ENCODE measurements at regions not wholly inside any gene's neighbourhood (a gene's known extent, or its start where the extent isn't known, plus 50 kb on each side); places are given as distances from the start of the nearest gene placed in this dataset.
"Not testable (repeated sequence)": the region's sequence is repeated elsewhere in the genome, so short reads cannot be mapped to it uniquely, and the experiment has no call there.

DNA sequence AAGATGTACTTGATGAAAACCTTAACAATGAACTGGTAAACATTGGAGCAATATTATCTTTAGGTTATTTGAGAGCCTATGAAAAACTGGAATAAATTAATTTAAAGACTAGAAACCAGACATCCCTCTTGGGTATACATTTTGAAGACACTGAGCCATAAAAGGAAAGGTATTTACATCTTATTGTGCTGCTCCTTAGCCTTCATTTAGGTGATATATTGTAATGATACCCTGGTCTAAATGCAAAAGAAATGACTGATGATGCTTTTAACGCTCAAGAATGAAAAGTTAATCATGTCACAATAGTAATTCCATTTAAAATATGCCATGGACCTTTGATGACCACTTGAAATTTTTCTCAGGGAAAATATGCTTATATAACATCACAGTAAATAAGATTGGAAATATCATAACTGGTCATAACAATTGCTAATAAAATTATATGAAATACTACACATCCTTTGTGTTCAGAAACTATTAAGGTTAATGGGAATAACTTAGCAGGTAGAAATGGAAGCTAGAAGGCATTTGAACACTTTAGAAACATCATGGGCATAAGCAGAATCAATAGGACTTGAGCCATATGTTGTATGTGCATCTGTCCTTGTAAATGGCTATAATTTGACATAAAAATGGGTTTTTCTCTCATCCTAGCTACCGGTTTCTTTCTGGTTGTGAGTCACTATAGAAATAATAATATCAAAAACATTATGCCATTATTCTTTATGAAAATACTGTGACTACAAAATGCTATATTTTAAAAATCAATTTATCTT is 979.7 kb downstream of the RAPGEF2 start:
- no peak for DNase-seq (ENCODE audit: low spot score)

DNA sequence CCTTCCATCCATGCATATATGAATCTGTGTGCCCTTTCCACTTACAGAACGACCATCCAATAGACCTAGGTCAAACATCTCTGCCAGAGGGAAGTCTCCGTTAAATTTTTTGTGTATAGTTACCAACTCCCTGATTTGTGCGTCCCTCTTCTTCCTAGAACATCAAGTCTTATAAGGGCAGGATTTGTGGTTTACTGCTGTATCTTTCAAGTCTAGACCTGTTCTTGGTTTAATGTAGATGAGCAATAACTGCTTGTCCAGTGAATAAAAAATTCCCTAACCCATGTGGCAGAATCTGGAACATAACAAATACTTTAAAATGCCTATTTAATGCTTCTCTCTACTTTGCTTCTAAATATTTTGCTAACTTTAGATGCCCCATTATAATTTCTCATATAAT is 988.8 kb downstream of the RAPGEF2 start:
- DNase-seq (ENCODE audit: low spot score): no peak

DNA sequence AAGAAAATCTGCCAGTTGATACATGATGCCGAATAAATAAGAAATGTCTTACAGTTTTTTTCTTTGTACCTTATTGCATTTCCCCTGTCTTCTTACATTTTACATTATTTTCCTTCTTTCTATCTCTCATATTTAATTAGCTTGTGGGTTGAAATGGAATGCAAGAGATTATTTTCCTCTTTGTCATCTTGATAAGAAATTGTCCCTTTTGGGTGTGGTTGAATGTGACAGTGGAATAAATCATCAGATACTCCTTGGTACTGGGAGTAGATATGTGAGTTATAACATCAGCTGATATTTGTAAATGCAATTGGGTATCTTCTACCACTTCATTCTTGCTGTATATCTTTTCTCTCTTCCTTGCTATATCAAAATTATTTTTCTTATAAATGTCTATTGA is 997.4 kb downstream of the RAPGEF2 start:
- DNase-seq (ENCODE audit: low spot score): no peak

DNA sequence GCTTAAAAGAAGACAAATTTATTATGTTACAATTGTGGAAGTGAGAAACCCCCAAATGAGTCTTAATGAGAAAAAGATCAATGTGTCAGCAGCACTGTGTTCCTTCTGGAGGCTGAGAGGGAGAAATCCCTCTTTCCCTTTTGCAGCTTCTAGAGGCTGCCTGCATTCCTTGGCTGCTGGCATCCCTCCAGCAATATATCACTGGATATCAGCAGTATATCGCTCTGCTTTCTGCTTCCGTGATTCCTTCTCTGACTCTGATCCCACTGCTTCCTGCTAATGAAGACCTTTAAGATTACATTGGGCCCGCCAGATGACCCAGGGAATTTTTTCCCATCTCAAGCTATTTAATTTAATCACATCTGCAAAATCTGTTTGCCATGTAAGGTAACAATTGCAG is 1008.0 kb downstream of the RAPGEF2 start:
- no peak for DNase-seq (ENCODE audit: low spot score)

DNA sequence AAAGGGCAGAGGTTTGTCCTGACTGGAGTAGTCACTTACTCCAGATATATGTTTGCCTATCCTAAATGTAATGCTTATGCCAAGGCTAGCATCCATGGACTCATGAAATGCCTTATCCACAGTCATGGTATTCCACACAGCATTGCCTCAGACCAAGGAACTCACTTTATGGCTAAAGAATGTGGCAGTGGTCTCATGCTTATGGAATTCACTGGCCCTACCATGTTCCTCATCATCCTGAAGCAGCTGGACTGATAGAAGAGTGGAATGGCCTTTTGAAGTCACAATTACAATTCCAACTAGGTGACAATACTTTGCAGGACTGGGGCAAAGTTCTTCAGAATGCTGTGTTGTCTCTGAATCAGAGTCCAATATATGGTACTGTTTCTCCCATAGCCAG is 1014.8 kb downstream of the RAPGEF2 start:
- no peak for DNase-seq (ENCODE audit: low spot score)

DNA sequence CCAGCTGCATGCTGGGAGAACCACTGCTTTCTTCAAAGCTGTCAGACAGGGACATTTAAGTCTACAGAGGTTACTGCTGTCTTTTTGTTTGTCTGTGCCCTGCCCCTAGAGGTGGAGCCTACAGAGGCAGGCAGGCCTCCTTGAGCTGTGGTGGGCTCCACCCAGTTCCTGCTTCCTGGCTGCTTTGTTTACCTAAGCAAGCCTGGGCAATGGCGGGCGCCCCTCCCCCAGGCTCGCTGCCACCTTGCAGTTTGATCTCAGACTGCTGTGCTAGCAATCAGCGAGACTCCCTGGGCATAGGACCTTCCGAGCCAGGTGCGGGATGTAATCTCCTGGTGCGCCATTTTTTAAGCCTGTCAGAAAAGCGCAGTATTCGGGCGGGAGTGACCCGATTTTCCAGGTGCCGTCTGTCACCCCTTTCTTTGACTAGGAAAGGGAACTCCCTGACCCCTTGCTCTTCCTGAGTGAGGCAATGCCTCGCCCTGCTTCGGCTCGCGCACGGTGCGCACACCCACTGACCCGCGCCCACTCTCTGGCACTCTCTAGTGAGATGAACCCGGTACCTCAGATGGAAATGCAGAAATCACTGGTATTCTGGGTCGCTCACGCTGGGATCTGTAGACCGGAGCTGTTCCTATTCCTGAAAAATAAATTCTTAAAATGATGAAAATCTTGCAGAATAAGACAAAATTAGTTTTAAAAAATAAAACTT is 1022.9 kb downstream of the RAPGEF2 start:
- DNase-seq (ENCODE audit: low spot score): not testable (repeated sequence)

DNA sequence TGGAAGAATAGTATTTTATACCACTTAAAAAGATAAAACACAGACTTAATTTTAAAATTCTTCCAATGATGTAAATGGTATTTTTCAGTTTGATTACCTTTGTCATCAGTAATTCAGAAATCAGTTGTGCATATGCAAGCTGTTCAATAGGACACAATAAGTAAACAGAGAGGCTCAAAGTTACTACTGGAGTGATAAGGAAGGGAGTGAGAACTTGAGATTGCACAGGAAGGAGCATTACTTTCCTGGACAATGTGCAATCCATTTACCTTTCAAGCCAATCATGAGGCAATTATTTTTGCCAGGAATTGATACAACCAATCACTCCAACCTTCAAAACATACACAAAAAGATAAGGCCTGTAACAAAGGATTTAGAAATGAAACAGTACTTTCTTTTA is 1024.3 kb downstream of the RAPGEF2 start:
- no peak for DNase-seq (ENCODE audit: low spot score)

DNA sequence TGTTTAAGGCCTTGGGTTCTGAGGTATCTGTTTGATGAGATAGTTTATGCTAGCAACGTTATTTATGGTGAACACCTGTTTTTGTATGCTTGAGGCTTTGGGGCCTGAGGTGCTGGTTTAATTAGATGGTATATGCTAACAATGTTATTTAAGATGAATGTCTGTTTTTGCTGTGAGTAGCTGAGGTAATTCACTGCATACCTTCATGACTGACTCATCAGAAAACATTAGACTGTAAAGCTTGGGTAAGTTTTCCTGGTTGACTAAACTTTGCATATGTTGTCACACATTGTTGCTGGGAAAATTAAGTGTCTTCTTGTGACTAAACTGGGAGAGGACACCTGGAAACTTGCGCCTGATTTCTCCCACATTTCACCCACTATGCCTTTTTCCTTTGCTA is 1026.6 kb downstream of the RAPGEF2 start:
- DNase-seq (ENCODE audit: low spot score): no peak

DNA sequence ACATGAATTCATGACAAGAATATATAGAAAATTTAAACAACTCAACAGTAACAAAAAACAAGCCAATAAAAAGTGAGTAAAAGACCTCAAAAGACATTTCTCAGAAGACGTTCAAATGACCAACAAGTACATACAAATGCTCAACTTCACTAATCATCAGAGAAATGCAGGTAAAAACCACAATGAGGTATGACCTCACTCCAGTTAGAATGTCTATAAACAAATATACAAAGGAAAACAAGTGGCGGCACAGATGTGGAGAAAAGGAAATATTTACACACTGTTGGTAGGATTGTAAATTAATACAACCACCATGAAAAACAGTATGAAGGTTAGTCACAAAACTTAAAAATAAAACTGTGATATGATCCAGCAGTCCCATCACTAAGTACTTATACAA is 1033.1 kb downstream of the RAPGEF2 start:
- DNase-seq (ENCODE audit: low spot score): no peak

DNA sequence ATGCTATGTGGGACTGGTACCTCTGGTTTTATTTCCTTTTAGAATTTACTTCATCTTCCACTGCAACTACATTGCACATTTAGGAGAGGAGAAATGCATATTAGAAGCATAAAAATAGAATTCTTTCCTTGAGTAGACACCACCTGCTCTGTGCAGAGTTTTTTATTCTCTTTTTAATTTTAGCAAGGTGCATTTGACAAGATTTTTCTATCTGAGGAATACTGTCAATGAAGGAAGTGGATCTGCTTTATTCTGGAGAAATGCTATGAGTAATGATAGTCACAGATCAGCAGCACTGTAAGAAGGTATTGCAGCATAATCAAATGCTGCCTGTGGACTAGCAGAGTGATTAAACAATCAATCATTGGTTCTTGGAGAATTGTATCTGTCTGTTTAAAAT is 1038.3 kb downstream of the RAPGEF2 start:
- no peak for DNase-seq (ENCODE audit: low spot score)

DNA sequence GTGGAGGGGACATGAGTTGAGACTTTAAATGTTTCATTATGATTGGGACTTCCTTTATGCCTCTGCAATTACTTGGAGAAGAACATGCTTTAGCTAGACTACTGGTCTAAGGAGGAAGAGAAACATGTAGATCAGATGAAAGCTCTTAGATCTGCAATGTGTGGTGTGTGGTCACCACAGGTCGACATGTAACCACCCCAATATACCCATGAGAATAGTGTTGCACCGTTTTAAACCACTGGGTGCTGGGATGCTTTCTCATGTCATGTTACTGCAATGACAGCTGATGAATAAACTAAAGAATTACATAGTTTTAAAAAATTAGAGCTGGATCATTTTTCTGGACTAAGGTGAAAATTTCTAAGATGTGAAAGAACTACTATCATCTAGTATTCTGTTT is 1039.7 kb downstream of the RAPGEF2 start:
- no peak for DNase-seq (ENCODE audit: low spot score)

DNA sequence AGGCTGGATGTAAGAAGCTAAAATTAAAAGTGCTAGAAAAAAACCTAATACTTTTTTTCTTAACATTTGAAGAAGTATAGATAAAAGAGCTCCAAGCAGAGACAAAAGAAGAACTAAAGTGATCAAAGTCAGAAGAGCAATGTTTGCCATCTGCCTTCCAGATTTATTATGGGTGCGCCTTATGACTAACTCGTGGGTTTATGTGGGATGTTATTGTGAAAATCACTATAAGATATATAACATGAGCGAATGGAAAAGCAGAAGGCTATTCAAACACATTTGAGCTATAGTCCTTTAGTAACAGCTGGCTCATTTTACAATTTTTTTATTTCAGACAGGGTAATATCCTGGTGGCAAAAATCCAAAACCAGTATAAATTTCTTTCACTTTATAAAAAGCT is 1040.7 kb downstream of the RAPGEF2 start:
- no peak for DNase-seq (ENCODE audit: low spot score)

DNA sequence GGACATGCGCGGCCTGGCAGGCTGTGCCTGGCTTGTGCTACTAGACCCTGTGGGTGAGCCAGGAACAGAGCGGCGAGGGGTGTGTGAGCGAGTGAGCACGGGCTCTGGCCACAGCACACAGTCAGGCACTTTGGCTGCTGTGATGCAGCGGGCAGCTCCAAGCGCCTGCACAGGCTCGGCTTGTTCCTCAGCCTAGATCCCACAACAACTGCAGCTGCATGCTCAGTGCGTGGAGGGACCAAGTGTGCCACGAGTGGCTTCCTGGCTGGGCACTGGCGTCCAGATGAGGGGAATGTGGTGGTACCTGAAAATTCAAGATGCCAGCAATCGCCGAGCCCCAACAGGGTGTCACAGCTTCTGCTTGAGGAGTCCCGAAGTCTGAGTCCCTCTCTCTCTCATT is 1056.6 kb downstream of the RAPGEF2 start:
- DNase-seq (ENCODE audit: low spot score): no peak

DNA sequence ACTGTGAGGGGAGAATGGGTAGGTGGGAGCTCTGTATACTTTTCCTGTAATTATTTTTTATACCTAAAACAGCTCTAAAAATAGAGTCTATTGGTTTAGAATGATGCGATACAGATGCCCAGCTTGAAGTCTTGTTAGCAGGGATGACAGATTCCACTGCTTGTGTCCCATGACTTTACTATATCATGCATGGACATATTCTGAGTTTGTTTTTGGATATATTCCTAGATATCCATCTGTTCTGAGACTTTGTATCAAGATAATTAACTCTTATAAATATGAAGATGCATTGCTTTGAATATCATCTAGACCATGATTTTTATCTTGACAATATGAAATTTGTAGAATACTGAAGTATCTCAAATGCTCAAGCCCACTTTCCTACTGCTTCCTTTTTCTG is 1058.1 kb downstream of the RAPGEF2 start:
- no peak for DNase-seq (ENCODE audit: low spot score)

DNA sequence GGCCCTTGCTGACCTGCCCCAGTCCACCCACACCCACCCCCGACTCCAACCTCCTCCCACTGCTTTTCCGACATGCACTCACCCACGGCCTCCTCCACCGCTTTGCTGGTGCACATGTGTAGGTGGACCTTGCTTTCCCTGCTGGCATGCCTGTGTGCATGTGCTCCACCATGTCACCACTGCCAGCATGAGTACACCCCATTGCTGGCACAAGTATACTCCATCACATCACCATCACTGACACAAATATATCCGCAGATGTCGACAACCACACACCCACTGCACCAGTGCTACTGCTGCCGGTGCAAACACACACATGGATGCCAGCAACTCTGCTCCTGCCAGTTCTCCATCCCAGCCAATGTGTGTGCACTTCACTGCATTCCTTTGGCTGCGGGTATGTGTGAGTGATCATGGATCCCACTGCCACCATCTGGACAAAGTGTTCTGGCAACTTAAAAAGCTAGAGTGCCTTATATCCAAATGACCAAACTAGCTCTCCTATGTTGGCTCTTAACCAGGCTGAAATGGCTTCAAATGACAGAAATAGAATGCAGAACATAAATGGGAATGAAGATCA is 1072.3 kb downstream of the RAPGEF2 start:
- DNase-seq (ENCODE audit: low spot score): no peak

DNA sequence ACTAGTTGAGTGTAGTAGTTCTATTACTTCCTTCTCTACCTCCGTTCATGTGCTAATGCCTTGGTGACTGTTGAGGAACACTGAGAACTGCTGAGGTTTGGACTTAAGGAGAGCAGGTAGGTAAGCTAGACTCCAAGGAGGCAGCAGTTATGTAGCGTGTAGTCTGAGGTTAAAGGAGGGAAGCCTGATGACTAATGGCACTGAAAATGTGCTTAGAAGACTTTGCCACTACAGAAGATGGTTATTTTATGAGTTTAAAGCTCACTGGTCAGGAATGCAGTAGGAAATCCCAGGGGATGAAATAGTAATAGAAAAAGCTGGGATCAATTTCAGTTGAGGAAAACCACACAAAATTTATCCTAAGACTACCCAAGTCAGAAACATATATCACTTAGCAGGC is 1077.3 kb downstream of the RAPGEF2 start:
- DNase-seq (ENCODE audit: low spot score): no peak

DNA sequence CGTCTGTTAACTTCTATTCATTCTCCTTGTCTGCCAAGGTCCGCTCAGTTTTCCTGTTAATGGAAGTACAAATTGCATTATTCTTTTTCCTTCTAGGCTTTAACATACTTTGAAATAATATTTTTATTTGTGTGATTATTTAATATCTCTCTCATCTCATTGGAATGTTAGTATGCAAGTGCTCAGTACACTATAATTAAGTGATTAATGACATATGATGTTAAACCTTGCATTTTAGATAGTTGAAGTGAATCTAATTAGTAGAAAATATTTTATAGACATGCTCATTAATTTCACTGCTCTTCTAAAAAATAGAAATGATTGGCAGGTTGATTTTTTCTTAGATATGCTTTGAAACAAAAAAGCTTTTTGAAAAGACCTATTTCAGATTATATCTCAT is 1079.8 kb downstream of the RAPGEF2 start:
- no peak for DNase-seq (ENCODE audit: low spot score)

DNA sequence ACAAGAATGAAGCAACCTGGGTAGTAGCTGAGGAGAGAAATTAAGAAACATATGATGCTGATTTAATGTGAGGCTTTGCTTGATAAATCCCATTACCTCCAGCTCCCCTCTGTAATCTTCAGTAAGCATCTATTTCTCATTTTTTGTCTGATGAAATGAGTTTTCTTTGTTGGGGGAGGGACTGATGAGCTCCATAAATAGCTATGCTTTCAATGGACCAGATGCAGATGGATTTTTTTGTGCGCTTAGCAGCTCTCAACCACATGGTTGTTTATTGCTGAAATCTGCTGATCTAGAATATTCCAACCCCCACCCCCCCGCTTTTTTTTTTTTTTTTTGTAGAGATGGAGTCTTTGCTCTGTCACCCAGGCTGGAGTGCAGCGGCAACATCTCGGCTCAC is 1082.0 kb downstream of the RAPGEF2 start:
- no peak for DNase-seq (ENCODE audit: low spot score)

DNA sequence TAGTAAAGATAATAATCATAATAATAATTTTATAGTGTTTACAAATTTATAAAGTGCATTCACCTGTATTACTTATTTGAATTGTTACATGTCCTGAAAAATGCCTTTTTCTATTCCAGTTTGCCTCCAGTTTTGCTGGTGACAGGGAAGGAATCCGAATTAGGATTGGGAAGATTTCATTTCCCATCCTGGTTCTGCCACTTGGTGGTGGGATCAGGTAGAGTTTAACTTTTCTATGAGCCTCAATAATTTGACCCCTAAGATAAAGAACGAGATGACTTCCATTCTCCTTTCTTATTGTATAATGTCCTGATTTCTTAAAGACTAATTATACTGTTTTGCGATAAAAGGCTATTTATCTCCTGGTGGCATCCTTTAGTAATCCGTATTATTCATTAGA is 1090.9 kb downstream of the RAPGEF2 start:
- no peak for DNase-seq (ENCODE audit: low spot score)

DNA sequence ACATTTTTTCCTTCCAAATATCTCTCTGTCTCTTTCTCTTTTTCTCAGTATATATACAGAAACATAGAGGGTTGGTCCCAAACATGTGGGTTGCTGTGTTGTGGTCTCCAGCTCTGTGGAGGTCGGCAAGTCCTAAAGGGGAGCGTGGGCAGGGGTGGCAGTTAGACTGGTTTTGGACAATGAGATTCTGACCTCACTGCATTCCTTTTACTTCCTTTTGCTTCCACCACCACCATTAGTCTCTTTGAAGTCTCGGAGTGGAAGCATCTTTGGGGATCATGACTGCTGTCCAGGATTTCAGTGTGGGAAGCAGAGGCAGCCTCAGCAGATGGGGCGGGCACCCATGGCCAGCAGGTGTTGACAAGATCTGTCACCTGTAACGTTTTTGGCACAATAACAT is 1091.8 kb downstream of the RAPGEF2 start:
- DNase-seq (ENCODE audit: low spot score): no peak

DNA sequence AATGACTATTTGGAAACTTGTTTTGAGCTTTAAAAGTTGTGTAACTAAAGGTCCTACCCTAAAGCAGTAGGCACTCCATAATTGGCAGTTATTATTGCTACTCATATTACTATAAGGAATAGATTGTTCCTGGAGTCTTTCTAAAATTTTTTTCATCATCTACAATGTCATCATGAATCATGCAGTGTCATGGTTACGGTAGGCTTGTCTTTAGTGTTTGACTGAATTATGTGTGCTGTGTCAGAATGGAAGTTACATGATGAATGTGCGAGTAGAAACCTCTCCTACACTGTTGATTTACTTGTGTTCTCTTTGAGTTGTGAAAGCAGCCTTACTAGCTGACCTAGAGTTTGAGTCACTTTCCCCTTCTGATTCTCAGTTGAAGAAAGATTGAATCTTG is 1099.9 kb downstream of the RAPGEF2 start:
- DNase-seq (ENCODE audit: low spot score): no peak

DNA sequence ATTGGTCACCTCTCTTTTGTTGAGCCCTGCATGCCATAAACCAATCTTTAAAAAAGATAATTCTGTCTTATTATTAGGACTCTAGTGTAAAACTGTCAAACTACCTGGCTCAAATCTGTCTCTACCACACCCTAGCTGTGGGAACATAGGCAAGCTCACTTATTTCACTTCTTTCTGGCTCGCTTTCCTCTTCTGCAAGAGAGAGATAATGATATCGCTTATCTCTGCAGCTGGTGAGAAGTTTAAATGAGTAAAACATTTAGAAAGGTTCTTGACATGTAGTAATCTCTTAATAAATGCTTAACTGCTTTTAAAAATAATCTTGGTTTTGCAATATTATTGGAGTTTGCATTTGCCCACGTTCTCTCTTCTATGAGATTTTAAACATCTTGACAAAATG is 1109.2 kb downstream of the RAPGEF2 start:
- no peak for DNase-seq (ENCODE audit: low spot score)

DNA sequence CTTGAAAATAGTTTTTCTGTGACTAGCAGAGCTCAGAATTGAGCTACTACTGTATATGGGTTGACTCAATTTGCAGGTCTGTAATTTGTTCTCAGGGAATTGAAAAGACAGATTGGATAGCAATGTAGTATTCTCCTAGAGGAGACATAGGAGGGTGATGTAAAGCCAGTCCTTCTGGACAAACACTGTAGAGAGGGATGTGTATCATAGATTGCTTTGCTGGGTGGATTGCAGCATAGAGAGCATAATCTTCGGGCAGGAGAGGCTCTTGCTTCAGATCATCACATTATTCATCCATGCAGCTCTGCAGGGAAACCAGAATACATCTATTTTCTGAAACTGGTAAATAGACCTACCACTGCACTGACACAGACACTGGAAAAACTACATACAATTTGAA is 1110.5 kb downstream of the RAPGEF2 start:
- no peak for DNase-seq (ENCODE audit: low spot score)

DNA sequence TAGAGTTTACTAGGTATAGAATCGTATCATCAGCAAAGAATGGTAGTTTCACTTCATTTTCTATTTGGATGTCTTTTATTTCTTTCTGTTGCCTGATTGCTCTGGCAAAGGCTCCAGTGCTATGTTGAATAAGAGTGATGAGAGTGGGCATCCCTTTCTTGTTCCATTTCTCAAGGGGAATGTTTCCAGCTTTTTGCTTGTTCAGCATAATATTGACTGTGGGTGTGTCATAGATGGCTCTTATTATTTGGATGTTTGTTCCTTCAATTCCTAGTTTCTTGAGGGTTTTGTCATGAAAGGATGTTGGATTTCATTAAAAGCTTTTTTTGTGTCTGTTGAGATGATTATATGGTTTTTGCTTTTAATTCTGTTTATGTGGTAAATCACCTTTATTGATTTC is 1114.5 kb downstream of the RAPGEF2 start:
- DNase-seq (ENCODE audit: low spot score): no peak
